Renal cortical epithelial cell (primary cell): ENCODE measurements at regions not wholly inside any gene's neighbourhood (a gene's known extent, or its start where the extent isn't known, plus 50 kb on each side); places are given as distances from the start of the nearest gene placed in this dataset.

ENCODE experiments used
- DNase-seq: peaks from one replicate; pipeline ENCODE4 v3.0.0-alpha.2; 2011; ENCODE audit warnings: low read depth

DNA sequence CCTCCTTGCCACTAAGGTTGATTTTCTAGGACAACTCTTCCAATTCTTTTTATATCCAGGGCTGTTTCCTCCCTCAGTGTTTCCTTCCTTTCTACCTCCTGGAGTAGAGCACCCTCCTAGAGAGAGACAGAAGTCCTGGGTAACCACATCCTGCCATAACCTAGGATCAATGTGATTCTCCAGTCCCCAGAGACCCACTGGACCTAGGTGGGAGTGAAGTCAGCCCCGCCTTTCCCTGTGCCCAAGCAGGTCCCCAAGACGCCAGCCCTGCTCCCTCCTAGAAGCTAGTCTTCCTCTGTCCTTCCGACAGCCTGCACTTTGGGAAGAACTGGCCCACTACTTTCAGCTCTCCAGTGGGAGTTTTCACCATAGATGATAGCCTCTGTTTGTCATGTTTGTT lies 166.8 kb upstream of the PLEKHG7 start:
- no peak for DNase-seq

DNA sequence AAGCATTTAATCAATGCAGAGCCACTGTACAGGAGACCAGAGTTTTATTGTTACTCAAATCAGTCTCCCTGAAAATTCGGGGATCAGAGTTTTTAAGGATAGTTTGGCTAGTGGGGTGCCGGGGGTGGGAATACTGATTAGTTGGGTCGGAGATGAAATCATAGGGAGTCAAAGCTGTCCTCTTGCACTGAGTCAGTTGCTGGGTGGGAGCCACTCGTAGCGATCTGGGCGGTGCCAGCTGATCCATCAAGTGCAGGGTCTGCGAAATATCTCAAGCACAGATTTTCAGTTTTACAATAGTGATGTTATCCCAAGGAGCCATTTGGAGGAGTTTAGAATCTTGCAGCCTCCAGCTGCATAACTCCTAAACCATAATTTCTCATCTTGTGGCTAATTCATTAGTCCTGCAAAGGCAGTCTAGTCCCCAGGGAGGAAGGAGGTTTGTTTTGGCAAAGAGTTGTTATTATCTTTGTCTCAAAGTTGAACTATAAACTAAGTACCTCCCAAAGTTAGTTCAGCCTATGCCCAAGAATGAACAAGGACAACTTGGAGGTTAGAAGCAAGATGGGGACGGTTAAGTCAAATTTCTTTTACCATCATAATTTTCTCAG lies 169.4 kb upstream of the PLEKHG7 start:
- no peak for DNase-seq

DNA sequence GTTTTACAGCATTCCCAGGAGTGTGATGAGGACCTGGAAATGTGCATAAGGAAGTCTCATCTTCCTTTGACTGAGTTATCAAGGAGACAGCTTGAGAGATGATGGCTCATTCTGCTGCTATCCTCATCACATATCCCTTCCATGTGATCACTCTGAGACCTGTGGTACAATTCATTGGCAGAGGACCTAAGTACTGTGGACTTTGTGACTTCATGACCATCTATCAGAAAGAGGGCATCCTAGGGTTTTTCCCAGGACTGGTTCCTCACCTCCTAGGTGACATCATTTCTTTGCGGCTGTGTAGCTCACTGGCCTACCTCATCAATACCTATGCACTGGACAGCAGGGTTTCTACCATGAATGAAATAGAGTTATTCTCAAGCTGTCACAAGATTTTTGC lies 172.1 kb upstream of the PLEKHG7 start:
- DNase-seq, result no peak

DNA sequence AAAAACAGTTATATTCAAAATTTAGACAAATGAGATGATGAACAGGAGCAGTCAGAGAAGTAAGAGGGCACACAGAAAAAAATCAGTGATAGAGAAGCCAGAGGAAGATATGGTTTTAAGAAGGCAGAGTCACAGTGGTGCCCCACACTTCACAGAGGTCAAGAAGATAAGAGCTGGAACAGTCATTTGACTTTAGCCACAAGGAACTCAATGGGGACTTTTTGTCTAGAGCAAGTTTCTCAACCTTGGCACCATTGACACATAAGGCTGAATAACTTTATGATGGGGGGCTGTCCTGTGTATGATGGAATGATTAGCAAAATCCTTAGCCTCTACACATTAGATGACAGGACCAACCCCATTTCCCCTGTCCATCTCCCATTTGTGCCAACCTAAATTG lies 172.8 kb upstream of the PLEKHG7 start:
- no peak for DNase-seq

DNA sequence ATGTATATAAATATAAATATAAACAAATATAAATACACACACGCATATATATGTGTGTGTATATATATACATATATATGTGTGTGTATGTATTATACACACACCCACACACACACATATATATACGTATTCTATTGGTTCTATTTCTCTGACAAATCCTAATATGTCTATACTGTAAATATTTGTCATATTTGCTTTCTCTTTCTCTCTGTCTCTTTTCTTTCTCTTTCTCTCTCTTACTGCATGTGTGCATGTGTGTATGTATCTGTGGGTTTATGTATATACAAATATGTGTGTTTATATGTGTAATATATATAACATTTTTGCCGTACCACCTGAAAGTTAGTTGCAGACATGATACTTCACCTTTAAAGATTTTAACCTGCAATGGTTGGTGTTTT lies 174.2 kb upstream of the PLEKHG7 start:
- DNase-seq, result no peak

DNA sequence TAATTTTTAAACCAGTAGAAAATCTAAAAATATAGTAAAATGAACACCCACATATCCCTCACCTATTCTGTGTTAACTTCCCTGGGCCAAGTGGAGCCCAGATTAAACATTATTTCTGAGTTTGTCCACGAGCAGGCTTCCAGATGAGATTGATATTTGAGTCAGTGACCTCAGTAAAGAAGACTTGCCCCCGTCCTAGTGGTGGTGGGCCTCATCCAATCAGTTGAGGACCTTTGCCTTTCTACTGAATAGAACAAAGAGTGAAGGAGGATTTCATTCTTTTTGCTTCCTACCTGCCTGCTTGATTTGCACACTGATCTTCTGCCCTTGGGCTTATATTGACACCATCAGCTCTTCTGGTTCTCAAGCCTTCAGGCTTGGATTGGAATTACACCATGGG lies 174.7 kb upstream of the PLEKHG7 start:
- DNase-seq, result no peak

DNA sequence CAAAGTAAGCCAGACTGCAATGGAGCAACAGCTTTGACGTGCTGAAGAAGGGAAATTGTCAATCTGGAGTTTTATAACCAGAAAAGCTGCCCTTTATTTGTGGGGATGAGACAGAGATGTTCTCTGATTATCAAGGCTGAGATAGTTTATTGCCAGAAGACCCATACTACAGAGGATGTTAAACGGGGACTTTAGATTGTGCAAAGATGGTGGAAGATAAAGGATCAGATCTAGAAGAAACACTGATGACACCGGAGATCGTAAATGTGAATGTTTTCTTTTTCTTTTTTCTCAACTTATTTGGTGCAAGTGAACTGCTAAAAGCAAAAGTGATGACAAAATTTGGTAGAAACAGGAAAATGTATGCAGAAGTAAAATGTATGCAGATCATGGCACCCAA lies 178.3 kb upstream of the PLEKHG7 start:
- no peak for DNase-seq

DNA sequence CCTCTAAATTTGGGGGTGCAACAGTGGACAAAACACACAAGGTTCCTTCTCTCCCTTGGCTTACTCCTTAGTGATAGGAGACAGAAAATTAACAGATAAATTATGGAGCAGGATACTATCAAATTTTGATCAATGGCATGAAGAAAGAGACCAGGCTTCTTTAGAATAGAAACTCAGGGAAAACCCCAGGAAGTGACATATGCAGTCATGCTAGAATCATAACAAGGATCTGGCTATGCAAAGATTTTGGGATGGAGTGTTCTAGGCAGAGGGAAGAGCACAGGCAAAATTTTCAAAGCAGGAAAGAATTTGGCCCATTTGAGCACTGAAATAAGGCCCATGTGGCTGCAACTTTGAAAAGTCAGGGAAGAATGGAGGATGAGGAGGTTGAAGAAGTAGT lies 182.3 kb upstream of the PLEKHG7 start:
- DNase-seq, result no peak

DNA sequence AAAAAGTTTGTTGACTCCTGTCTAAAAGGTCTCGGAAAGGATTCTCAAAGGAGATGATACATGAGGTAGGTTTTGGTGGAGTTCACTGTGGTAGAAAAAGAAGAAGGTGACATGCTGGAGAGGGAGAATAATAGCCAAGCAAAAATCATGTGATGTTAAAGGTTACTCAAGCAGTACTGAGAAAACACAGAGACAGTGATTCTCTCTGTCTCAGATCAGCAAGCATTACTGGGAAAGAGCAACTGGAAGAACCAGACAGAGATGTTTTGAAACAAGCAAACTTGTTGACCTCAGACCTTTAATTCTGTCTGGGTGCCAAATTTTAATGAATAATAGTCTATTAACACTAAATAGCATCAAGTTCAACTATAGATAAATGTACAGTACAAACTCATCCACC lies 183.5 kb upstream of the PLEKHG7 start:
- peak; percentile 71 for DNase-seq

DNA sequence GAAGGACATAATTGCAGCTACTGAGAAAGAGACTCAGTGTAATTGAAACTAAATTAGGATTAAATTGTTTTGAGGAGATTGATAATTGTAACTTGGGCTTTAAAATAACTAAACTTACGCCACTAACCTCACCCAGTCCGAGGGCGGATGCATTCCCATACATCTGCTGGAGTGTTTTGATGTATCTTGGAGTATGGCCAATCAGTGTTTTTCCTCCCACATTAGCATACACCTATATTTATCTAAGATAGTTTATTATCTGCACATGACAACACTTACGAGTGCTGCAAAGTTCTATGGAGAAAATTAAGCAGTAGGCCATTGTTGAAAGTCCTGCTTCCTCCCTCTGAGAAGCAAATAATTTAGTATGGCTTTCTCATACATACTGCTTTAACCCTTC lies 184.7 kb upstream of the PLEKHG7 start:
- DNase-seq, result no peak

DNA sequence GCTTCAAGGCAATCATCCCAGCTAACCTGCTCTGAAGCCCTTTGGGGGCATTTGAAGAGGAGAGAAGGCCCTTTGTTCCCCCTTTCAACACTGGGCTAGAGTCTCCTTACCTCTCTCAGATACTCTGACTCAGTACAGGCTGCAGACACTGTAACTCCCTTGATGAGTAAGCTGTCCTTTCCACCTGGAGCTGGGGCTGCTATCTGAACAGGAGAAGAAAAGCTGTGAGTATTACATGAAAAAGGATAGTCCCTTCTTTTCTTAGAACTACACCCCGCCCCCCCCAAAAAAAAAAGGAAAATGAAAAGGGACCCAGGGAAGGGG lies 186.6 kb upstream of the PLEKHG7 start:
- peak; percentile 77 for DNase-seq

DNA sequence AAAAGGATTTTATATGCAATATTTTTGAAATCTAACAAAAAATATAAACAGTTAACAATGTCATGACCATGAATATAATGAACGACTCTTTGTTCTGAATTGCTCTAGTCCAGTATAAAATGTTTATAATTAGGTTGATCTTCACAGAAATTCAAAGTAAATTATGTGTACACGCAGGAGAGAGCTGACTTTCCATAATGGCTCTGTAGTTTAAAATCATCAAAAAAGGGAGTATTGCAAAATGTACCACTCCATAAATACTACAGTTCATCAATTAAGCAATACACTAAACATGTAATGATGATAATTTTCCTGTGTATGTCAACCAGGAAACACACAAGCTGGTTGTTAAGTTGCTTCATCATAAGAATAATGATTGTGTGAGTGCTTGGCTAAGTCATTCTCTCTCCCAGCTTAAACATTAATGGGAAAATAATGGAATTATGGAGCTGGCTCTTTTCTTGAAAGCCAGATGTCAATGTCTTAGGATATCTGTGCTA lies 189.5 kb upstream of the PLEKHG7 start:
- DNase-seq, result no peak

DNA sequence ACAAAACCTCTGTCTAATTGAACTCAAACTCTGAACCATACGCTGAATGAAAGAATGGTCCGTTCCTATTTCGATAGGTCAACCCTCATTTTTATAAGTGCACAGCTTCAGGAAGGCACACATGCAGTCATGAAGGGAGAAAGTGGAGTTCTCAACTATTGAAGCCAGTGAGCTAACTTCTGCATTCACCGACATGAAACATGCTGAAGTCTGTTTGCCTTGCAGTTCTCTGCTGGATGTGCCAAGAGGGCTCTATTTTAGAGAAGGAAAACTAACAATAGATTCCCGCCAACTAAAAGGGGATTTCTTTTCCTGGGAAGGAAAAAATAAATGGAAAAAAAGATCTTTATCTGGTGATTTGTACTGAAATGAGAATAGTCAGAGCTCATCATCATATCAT lies 191.0 kb upstream of the PLEKHG7 start:
- DNase-seq, result no peak

DNA sequence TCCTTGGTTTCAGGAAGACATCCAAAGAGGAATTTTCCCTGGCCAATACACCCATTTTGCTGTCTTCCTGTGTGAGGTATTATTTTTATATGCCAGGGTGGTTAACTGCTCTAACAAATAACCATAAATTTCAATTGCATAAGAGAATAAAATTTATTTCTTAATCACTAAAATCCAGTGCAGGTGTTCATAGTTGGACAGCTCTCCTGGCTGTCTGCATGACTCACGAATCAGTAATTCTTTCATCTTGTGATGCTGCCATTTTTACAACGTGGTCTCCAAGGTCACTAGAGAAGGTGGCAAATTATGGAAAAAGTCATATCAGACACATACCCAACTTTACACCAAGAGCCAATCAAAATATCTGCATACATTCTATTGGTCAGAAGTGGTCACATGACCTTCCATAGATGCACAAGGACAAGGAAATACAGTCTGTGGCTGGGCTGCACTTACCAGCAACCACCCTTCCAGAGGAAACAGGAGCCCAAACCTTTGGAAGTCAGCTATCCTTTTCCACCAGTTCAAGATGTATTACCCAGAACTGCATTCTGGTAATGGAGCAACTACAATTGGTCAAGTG lies 193.5 kb upstream of the PLEKHG7 start:
- DNase-seq, result no peak

DNA sequence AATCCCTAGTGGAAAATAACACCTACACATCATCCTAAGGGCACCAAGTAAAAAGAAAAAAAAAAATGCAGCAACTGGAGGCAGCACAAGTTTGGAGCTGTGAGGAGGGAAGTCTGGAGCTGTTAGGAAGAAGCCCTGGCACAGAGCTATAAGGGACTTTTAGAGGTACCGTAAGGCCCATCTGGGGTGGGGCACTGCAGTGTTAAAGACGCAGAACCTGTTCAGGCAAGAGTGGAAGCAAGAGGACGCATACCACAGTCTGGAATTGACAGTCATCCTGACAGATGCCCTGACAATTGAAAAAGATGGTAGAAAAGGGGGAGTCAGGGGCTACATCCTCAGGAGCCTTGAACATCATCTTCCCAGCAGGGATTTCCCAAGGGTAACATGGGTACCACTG lies 195.9 kb upstream of the PLEKHG7 start:
- no peak for DNase-seq

DNA sequence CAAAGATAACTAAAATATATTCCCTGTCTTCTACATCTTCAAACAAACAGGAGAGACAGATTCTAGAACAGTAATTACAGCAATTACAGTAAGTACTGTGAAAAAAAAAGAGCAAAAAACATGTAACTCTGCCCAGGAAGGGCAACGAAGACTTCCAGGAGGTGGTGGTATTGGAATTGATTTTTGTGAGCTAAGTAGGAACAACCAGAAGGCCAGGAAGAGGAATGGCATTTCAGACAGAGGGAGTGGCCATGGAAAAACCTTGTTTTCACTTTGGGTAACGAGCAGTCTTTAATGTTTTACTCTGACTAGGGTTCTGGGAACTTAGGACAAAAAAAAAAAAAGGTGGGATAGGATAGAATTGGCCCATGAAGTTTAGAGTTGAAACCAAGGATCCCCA lies 196.3 kb upstream of the PLEKHG7 start:
- DNase-seq, result peak; percentile 70

DNA sequence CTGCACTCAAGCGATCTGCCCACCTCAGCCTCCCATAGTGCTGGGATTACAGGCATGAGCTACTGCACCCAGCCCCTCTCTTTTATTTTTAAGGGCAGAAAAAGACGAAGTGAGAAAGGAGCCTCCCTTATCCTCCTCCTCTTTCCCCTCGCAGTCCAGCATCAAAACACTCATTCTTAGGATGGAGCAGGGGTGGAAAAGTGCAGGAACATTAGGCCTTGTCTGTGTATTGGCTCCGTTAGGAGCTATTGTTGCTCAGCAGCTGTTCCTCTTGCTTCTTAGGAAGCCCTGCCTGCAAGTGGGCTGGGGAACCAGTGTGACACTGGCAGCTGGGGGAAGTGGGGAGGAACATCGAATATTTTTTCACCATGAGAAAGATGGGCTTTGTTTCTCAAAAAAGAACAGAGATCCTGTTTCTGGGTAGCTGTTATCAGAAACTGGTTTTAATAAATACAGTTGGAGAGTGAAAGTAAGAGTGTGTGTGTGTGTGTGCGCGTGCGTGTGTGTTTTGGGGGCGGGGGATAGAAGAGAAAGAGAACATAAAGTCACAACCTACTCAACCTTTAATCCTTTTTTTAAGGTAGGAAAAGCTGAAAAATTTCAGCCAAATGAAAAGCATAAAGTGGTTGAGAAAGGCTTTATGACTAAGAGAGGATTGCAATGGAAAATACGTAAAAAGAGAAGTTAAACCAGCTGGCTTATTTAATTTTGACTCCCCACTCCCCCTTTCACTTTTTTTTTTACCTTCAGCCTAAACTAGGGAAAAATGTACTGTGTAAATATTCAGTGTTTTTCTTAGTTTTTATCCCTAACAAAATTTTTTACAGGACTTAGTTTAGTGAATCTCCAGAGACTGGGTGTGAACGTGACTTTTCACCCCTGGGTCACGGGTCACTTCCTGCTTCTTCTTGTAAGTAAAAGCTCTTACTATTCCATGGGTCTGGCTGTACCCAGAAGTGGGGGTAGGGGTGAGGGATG lies 197.2 kb upstream of the PLEKHG7 start:
- DNase-seq, result no peak

DNA sequence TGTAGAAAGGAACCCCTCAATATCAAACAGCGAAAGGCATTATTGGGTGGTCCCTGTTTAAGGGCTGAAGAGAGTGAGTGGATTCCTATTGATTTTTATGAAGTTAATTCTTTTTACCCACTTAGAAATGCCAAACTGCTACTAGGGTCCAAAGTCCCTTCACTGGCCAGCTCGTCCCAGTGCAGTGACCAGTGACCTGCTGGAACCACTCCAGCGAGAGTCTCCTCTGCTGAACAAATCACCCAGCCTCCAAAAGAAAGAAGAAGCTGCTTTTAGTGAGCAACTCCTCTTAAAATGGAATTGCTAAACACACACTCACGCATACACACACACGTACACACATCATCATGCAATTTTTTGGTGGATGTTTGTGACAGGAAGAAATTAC lies 198.2 kb upstream of the PLEKHG7 start:
- DNase-seq, result peak; percentile 42

DNA sequence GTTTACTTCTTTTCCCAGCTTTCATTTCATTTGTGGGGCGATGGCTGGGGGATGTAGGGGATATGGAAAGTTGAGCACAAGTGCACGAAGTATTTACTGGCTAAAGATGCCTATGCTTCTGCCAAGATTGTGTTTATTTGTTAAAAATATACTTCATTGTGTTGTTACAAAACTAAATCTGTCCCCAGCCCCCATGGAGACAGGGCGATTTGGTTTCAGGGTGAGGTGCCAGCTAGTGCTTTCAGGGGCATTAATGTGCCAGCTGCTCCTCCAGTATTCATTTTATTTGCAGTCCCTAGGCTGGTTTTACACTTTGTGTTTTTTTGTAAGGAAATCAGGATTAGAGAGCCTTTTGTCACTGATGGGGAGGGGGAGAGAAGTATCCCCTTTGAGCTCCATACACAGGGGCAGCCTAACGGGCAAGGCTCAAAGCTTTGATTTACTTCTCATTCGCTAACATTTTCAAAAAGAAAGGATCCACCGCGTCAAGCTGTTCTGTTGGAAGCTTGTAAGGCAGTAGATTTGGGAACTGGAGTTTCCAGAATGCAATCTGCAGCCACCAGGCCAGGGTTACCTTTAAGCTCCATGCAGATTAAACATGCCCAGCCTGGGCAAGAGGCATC lies 198.7 kb upstream of the PLEKHG7 start:
- DNase-seq, result no peak

DNA sequence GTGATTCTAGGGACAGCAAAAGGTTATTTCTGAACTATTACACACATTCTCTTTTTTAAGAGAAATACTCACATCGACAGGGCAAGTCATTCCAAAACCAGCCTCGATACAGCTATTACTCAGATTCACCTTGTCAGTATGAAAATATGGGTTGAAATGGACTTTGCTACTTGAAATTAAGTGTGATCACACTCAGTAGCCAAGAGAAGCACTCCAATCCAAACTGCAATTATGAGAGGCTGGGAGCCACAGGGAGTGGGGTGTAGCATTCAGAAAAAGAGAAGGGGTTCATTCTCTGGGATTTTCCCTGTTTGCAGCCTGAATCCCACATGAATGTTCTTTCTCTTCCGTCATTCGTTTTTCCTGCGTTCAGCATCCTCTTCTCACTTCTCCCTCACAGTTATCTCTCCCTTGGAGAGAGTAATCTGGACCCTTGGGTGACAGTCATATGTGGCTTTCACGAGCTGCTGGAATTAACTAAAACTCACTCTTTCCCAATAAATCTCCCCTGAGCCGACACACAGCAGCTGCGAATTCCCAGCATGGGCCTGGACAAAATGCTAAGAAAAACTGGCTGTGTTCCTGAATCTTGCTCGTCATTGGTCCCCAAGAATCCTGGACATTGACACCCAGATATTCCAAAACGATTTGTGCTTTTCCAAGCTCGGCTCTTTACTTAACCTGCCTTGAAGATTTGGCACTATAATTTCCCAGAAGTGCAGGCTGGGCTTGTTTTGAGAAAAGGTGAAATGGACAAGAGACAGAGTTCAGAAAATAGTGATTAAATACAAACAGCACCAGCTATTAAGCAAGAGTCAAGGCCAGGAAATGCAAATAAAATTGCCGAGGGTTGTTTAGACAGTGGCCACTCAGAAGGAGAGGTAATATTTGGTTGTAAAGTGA lies 199.5 kb upstream of the PLEKHG7 start:
- peak; percentile 70 for DNase-seq

DNA sequence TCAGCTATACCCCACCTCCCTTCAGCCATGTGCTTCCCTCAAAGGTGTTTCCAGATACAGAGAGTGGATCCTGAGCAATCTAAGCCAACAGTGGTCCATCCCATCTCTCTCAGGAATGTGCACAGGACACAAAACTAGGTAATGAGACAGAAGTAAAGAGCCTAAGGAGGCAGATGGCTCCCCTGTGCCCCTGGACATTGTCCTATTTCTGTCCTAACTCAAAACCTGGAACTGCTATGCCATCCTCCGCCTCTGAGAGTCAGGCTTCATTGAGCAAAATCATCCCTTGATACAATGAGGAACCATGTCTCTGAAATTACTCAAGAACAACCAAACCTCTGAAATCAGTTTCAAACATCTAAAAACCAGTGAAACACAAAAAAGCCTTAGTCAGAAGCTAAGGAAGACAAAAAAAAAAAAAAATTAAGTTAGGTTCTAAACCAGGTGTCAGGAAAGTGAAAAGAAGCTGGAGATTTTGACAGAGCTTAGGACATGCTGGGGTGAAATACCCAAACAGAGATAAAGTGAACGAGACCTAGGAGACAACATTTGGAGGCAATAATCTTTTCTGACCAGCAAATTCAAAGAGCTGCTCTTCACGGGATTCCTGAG lies 200.3 kb upstream of the PLEKHG7 start:
- peak; percentile 51 for DNase-seq
